GM19468 (cell line): ENCODE measurements at regions not wholly inside any gene's neighbourhood (a gene's known extent, or its start where the extent isn't known, plus 50 kb on each side); places are given as distances from the start of the nearest gene placed in this dataset.
"Not testable (repeated sequence)": the region's sequence is repeated elsewhere in the genome, so short reads cannot be mapped to it uniquely, and the experiment has no call there.

ENCODE experiments used
- ATAC-seq: cut with Tn5 transposase; IDR thresholded peaks from one replicate; pipeline ENCODE4 v1.9.1; 2021; ENCODE audit warnings: mild to moderate bottlenecking, moderate library complexity, moderate number of reproducible peaks; ENCODE audit not compliant: unreplicated experiment; ENCODE audit errors: extremely low read depth

DNA sequence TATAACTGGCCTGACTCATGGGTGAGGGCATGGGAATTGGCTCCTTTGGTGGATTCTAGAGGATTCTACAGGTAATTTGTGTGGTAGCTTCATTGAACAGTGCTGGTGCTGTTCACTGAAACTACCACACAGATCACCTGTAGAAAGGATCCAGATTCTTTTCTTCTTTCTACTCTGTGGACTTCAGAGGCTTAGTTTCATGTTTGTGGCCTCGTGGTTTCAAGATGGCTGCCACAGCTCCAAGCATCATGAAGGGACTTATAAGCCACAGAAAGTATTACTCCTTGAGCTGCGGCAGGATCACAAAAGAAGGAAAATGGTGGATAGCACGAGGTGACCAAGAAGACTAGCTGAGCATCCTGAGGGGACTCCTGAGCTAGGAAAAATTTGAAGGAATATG is 88.9 kb downstream of the ADCYAP1 start:
- no peak for ATAC-seq

- no peak for ATAC-seq
These were observed 91.0 kb downstream of the ADCYAP1 start for GRCh38 chr18:995629-996028.

GRCh38 chr18:997499-997898 is 92.8 kb downstream of the ADCYAP1 start:
- no peak for ATAC-seq

DNA sequence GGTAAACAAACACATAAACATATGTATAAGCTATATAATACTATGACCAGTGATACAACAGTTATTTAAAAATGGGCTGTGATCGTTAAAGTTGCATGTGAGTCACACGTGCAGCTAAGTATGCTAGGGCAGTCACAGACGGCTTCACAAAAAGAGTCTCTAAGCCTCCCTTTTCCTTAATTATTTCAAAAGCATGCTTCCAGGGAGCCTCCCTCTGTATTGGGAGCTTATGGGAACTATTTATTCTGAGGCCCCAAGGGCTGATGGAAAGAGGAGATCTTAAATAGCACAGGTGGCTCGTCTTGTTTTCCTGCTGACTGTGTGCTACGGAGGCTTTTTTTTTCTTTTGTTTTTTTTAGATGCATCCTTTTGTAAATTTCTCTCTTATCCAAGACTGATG is 94.3 kb downstream of the ADCYAP1 start:
- no peak for ATAC-seq

GRCh38 chr18:1002653-1003178 is 98.0 kb downstream of the ADCYAP1 start:
- no peak for ATAC-seq

- ATAC-seq: no peak
These were observed 98.8 kb downstream of the ADCYAP1 start for GRCh38 chr18:1003499-1003898.

GRCh38 chr18:1006304-1006703 is 101.6 kb downstream of the ADCYAP1 start:
- no peak for ATAC-seq

GRCh38 chr18:1006965-1007364 is 102.3 kb downstream of the ADCYAP1 start:
- no peak for ATAC-seq

GRCh38 chr18:1011349-1011748 is 106.7 kb downstream of the ADCYAP1 start:
- ATAC-seq: no peak

- no peak for ATAC-seq
These were observed 108.1 kb downstream of the ADCYAP1 start for GRCh38 chr18:1012775-1013174.

DNA sequence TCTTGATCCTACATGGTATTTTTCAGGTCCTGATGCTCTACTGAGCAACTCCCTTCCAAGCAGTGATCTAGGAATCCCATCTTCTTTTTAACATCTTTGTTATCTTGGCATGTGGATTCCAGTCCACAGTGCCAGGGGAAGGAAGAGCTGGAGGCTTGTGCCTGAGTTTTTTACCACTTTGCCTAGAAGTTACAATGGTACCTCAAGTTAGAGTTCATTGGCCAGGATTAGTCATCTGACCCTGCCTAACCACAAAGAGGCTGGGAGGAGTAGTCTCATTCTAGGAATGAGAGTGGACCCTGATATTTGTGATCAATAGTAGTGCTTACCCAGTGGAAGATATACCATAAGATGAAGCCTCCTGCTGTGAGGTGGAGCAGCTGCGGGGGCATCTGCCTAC is 109.3 kb downstream of the ADCYAP1 start:
- no peak for ATAC-seq

DNA sequence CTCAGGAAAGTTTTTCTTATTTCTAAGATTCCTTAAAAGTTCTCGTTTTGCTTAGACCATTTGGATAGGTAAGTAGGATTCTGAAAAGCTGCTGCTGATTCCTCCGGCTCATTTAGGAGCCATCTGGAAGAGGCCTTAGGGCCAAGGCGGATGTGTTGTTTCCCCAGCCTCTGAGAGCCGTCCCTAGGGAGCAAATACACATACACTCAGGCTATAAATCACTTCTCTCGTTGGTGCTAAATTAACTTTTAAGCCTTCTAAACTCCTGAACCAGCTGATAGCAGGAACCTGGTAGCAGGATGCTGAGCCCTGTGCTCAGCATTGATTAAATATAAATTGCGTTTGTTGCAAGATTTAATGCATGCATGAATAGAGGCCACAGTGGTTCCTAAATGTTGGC is 109.8 kb downstream of the ADCYAP1 start:
- ATAC-seq: no peak

GRCh38 chr18:1014951-1015624 is 110.4 kb downstream of the ADCYAP1 start:
- no peak for ATAC-seq

GRCh38 chr18:1015777-1016176 is 111.1 kb downstream of the ADCYAP1 start:
- no peak for ATAC-seq

DNA sequence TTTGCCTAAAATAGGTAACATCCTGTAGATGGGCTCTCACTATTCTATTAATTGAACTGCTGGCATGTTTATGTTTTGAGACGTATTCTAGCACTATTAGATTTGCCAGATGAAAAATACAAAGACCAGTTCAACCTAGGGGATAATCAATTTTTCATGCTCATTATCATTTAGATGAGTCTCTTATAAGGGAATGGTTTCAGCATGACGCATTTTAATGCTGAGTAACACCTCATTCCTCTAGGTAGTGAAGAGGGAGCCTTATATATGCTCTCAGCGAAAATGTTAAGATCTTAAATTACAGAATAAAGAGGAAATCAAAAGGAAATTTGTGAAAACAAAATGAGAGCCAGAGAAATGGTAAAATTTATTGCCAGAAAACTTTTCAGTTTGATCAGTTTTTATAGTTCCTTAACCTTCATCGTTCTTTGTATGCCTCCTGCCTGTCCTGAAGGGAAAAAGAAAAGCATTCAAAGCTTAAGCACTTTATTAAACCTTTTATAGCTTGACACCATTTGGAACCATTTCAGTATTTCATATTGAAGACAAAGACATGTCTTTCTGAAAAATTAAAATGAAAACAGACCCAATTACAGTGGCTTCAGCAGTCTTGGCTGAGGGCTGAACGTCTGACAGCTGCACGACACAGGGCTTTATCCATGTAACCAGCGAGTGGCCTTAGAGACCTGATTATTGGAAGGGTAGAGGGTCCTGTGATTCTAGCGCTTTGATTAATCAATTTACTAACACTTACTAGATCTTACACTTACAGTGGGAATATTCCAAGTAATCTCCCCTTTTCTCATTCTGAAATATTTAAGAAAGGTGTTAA is 112.8 kb downstream of the ADCYAP1 start:
- ATAC-seq: no peak

DNA sequence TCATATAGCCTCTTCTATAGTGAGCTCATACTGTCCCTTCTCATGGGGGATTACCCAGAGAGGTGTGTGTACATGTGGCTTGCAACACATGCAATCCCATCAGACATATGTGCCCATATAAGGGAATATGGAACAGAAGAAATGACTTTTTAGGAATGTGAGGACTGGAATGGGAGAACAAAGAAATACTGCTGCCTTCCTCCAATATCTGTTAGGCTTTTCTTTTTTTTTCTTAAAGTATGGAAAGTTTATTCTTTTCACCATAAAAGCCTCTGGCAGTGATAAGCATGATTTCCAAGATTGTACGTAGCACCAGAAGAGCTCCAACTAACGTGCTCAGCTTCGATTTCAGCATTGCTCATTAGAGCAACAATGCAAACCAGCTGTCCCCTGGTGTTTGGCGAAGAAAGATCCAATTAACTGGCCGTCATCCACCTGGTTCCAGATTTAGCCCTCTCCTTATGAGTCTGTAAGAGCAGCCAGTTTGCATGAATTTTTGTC is 113.6 kb downstream of the ADCYAP1 start:
- no peak for ATAC-seq

GRCh38 chr18:1019191-1019590 is 114.5 kb downstream of the ADCYAP1 start:
- no peak for ATAC-seq

- ATAC-seq: no peak
These were observed 116.2 kb downstream of the ADCYAP1 start for GRCh38 chr18:1020731-1021344.

GRCh38 chr18:1026930-1027329 is 122.3 kb downstream of the ADCYAP1 start:
- no peak for ATAC-seq

- not testable (repeated sequence) for ATAC-seq
These were observed 128.4 kb downstream of the ADCYAP1 start for GRCh38 chr18:1033092-1033491.

DNA sequence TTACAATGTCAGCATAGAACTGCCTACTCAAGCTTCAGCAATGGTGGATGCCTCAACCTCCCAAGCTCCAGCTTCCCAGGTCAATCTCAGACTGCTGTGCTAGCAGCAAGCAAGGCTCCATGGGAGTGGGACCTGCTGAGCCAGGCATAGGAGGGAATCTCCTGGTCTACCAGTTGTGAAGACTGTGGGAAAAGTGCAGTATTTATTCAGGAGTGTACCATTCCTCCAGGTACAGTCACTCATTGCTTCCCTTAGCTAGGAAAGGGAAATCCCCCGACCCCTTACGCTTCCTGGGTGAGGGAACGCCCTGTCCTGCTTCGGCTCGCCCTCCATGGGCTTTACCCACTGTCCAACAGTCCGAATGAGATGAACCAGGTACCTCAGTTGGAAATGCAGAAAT is 130.3 kb downstream of the ADCYAP1 start:
- ATAC-seq: no peak
